ENCODE measurements at regions not wholly inside any gene's neighbourhood (a gene's known extent, or its start where the extent isn't known, plus 50 kb on each side); places are given as distances from the start of the nearest gene placed in this dataset.
"Not testable (repeated sequence)": the region's sequence is repeated elsewhere in the genome, so short reads cannot be mapped to it uniquely, and the experiment has no call there.

GRCh38 chr1:146393154-146393553, 164.3 kb upstream of the NOTCH2NLA start:
- TF ChIP-seq POLR2A, CTCF (IDR thresholded peaks at IDR 0.05): not testable (repeated sequence)
